ENCODE measurements at regions not wholly inside any gene's neighbourhood (a gene's known extent, or its start where the extent isn't known, plus 50 kb on each side); places are given as distances from the start of the nearest gene placed in this dataset.

DNA sequence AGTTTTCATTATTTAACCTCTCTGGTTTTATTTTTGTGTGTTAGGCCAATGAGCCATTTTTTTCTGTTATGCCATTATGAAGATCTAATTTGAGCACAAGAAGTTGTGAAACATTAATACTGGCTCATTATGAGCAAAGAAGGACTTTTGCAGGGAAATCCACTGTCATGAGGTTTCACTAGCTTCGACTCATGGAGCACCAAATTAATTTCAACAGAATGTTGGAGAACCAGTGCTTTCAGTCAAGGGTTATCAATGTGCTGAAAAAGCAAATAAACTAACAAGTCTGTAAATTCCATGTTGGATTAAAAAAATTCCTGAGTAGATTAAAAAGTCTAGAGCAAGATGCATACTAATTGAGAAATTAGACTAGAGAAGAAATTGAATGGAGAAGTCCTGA, 594.2 kb upstream of the FZD8 start:
- TF ChIP-seq POLR2A (IDR thresholded peaks at IDR 0.05; ENCODE audit: low read depth, low read length): no peak
- no peak for TF ChIP-seq POLR2AphosphoS5 (IDR thresholded peaks at IDR 0.05; ENCODE audit: low read depth, low read length)
- no peak for TF ChIP-seq TAF1 (IDR thresholded peaks at IDR 0.05; ENCODE audit: low read depth, low read length)

All from GM12891 (cell line).